ENCODE measurements at regions not wholly inside any gene's neighbourhood (a gene's known extent, or its start where the extent isn't known, plus 50 kb on each side); places are given as distances from the start of the nearest gene placed in this dataset.

DNA sequence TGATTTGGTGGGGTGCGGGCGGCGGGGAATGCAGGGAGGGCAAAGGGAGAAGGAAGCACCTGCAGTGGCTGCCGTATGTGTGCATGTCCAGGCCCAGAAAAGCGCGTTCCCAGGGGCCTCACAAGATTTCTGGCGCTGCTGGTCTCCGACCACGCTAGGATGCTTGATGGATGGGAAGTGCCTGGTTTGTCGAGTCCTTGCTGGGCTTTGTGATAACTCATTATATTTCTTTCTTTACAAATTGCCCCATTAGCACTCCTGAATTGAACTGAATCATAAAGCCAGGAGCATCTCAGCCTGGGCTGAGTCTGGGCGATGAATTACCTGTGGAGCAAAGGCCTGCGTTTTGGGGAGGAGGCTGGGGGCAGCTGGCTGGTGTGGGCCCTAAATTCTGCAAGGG, 69.2 kb upstream of the LMO1 start:
- H3K27me3 ChIP-seq (ENCODE audit: control insufficient read depth, insufficient read depth, low read length): no peaks in the 10 kb centered on the region
- H3K79me2 ChIP-seq: no peaks in the 10 kb centered on the region
- no peak overlapping the region for H3K9ac ChIP-seq
- no peak overlapping the region for H3K4me3 ChIP-seq (ENCODE audit: low read depth, low read length)
- H3K9me3 ChIP-seq (ENCODE audit: control insufficient read depth, low read length): no peaks in the 10 kb centered on the region
- H3K36me3 ChIP-seq (ENCODE audit: control insufficient read depth, insufficient read depth, low read length): no peaks in the 10 kb centered on the region
- H3K27ac ChIP-seq: no peak overlapping the region
- no peaks in the 10 kb centered on the region for H3K4me1 ChIP-seq
- TF ChIP-seq, protein P1, sequence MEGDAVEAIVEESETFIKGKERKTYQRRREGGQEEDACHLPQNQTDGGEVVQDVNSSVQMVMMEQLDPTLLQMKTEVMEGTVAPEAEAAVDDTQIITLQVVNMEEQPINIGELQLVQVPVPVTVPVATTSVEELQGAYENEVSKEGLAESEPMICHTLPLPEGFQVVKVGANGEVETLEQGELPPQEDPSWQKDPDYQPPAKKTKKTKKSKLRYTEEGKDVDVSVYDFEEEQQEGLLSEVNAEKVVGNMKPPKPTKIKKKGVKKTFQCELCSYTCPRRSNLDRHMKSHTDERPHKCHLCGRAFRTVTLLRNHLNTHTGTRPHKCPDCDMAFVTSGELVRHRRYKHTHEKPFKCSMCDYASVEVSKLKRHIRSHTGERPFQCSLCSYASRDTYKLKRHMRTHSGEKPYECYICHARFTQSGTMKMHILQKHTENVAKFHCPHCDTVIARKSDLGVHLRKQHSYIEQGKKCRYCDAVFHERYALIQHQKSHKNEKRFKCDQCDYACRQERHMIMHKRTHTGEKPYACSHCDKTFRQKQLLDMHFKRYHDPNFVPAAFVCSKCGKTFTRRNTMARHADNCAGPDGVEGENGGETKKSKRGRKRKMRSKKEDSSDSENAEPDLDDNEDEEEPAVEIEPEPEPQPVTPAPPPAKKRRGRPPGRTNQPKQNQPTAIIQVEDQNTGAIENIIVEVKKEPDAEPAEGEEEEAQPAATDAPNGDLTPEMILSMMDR (IDR thresholded peaks at IDR 0.05): no peak
- H2AFZ ChIP-seq: no peak overlapping the region
- H3K4me2 ChIP-seq (ENCODE audit: low read length): no peak overlapping the region

DNA sequence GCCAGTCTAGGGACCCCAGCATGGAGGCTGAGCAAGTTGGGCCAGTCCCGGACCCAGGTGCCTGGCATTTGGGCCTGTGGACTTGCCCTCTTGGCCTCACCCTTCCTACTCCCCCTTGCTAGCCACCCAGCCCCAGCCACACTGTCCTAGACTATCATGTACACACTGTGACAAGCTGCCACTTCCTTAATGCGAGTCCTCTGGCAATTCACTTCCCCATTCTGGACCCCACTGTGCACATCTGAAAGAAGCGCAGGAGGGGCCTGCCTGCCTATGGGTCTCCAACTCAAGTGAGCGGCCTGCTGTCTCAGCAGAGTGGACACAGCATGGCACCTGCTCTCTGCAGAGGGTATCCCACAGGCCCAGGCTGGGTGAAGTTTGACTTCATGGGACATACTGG, 68.5 kb upstream of the LMO1 start:
- Histone ChIP-seq H3K27me3 (ENCODE audit: control insufficient read depth, insufficient read depth, low read length) (no peaks in the 10 kb centered on the region), H3K9ac (no peak overlapping the region), H3K79me2 (no peaks in the 10 kb centered on the region), H3K4me2 (ENCODE audit: low read length) (no peak overlapping the region), H3K4me3 (ENCODE audit: low read depth, low read length) (no peak overlapping the region), H3K36me3 (ENCODE audit: control insufficient read depth, insufficient read depth, low read length) (no peaks in the 10 kb centered on the region), H2AFZ (no peak overlapping the region), H3K4me1 (no peaks in the 10 kb centered on the region), H3K9me3 (ENCODE audit: control insufficient read depth, low read length) (no peaks in the 10 kb centered on the region), H3K27ac (no peak overlapping the region)
- TF ChIP-seq, protein P1 (IDR thresholded peaks at IDR 0.05): no peak

DNA sequence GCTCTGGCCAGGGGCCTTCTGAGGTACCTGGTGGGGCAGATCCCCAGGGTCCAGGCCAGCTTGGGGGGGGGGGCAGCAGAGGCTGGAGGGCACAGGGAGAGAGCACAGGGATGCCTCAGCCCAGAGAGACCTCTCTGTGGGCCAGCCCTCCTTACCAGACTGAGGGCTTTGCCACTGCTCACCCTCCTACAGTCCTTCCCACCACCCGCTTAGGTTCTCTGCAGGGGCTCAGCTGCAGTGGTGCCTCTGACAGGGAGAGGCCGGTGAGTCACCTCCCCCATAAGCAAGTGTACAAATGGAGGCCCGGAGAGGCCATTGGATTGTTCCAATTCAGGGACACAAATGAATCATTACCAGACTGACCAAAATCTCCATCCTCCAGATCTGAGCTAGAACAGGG, 68.1 kb upstream of the LMO1 start:
- Histone ChIP-seq H3K27ac (no peak overlapping the region), H3K36me3 (ENCODE audit: control insufficient read depth, insufficient read depth, low read length) (no peaks in the 10 kb centered on the region), H3K4me1 (no peaks in the 10 kb centered on the region), H3K79me2 (no peaks in the 10 kb centered on the region), H3K9ac (no peak overlapping the region), H3K4me2 (ENCODE audit: low read length) (no peak overlapping the region), H3K27me3 (ENCODE audit: control insufficient read depth, insufficient read depth, low read length) (no peaks in the 10 kb centered on the region), H2AFZ (no peak overlapping the region), H3K9me3 (ENCODE audit: control insufficient read depth, low read length) (no peaks in the 10 kb centered on the region), H3K4me3 (ENCODE audit: low read depth, low read length) (no peak overlapping the region)
- TF ChIP-seq, protein P1 (IDR thresholded peaks at IDR 0.05): no peak

DNA sequence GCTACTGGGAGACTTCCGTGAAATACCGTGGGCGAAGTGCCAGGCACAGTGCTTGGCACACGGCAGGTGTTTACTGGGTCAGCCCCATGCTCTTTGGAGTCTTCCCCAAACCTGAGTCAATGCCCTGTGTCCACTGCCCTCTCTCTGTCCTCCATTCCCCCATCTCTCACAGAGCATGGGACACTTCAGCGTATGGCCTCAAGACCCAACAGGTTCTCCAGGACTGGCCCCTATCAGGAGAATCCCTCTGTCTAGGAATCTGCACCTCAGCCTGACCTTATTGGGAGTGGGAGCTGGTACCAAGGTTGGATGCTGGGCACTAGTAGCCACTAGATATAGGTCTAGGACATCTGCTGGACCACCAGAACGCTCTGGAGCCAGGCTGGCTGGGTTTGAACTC, 67.2 kb upstream of the LMO1 start:
- TF ChIP-seq, protein P1 (IDR thresholded peaks at IDR 0.05): no peak
- H3K4me2 ChIP-seq (ENCODE audit: low read length): no peak overlapping the region
- no peaks in the 10 kb centered on the region for H3K4me1 ChIP-seq
- H2AFZ ChIP-seq: no peak overlapping the region
- H3K9me3 ChIP-seq (ENCODE audit: control insufficient read depth, low read length): no peaks in the 10 kb centered on the region
- H3K27me3 ChIP-seq (ENCODE audit: control insufficient read depth, insufficient read depth, low read length): no peaks in the 10 kb centered on the region
- no peak overlapping the region for H3K27ac ChIP-seq
- no peaks in the 10 kb centered on the region for H3K36me3 ChIP-seq (ENCODE audit: control insufficient read depth, insufficient read depth, low read length)
- H3K9ac ChIP-seq: no peak overlapping the region
- H3K79me2 ChIP-seq: no peaks in the 10 kb centered on the region
- no peak overlapping the region for H3K4me3 ChIP-seq (ENCODE audit: low read depth, low read length)

DNA sequence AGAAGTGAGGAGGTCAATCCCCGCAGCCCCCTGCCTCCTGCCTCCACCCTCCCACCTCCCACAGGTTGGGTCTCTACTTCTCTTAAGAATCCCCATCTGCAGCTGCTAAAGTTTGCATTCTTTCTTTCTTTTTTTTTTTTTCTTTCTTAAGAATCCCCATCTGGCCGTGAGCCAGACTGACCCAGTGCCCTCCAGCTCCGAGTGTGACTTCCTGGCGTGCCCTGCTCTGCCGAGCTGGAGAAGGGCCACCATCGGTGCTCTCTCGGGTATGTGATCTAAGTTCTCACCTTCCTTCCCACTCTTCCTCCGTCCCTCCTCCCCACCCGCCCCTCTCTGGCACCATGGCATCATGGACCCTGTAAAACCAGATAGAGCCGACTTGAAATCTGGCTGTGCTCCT, 66.7 kb upstream of the LMO1 start:
- Histone ChIP-seq H3K4me3 (ENCODE audit: low read depth, low read length) (no peak overlapping the region), H3K79me2 (no peaks in the 10 kb centered on the region), H2AFZ (no peak overlapping the region), H3K36me3 (ENCODE audit: control insufficient read depth, insufficient read depth, low read length) (no peaks in the 10 kb centered on the region), H3K27me3 (ENCODE audit: control insufficient read depth, insufficient read depth, low read length) (no peaks in the 10 kb centered on the region), H3K4me1 (no peaks in the 10 kb centered on the region), H3K9ac (no peak overlapping the region), H3K27ac (no peak overlapping the region), H3K4me2 (ENCODE audit: low read length) (no peak overlapping the region), H3K9me3 (ENCODE audit: control insufficient read depth, low read length) (no peaks in the 10 kb centered on the region)
- TF ChIP-seq, protein P1 (IDR thresholded peaks at IDR 0.05): no peak
